Liver (tissue), 8 donors: ENCODE measurements at regions not wholly inside any gene's neighbourhood (a gene's known extent, or its start where the extent isn't known, plus 50 kb on each side); places are given as distances from the start of the nearest gene placed in this dataset.

ENCODE experiments used
- DNase-seq: peaks from one replicate; pipeline ENCODE4 v3.0.0-alpha.2; 2017; ENCODE audit warnings: low spot score
- H3K27ac ChIP-seq, 2 donors: one replicate each; pipeline ENCODE4 v1.7.0; 2013; ENCODE audit warnings: inconsistent platforms in 2 of 2, low read length in 2 of 2, control low read depth in 1 of 2, low read depth in 1 of 2, mild to moderate bottlenecking in 1 of 2
- H3K27me3 ChIP-seq, 4 donors: one replicate each; pipeline versions ENCODE4 v1.6.1 to v1.7.0; 2013; ENCODE audit warnings: low read length in 3 of 4, inconsistent platforms in 1 of 4, mild to moderate bottlenecking in 1 of 4, moderate library complexity in 1 of 4; ENCODE audit not compliant: control insufficient read depth in 4 of 4, insufficient read depth in 4 of 4
- H3K36me3 ChIP-seq, 4 donors: one replicate each; pipeline versions ENCODE4 v1.6.1 to v1.7.0; 2013; ENCODE audit warnings: low read length in 3 of 4, mild to moderate bottlenecking in 3 of 4, low read depth in 1 of 4, moderate library complexity in 1 of 4; ENCODE audit not compliant: control insufficient read depth in 4 of 4, insufficient read depth in 3 of 4
- H3K4me1 ChIP-seq, 4 donors: one replicate each; pipeline versions ENCODE4 v1.6.1 to v1.7.0; 2013; ENCODE audit warnings: low read length in 3 of 4, mild to moderate bottlenecking in 3 of 4, moderate library complexity in 1 of 4; ENCODE audit not compliant: control insufficient read depth in 4 of 4, insufficient read depth in 4 of 4
- H3K4me3 ChIP-seq, 3 donors: one replicate each; pipeline versions ENCODE4 v1.6.1 to v1.7.0; 2013; ENCODE audit warnings: low read length in 3 of 3, control low read depth in 1 of 3, low read depth in 1 of 3, mild to moderate bottlenecking in 1 of 3
- H3K9ac ChIP-seq, 2 donors: one replicate each; pipeline ENCODE4 v1.7.0; 2013; ENCODE audit warnings: low read length in 2 of 2, mild to moderate bottlenecking in 2 of 2, moderate library complexity in 2 of 2, control low read depth in 1 of 2, low read depth in 1 of 2
- H3K9me3 ChIP-seq, 4 donors: one replicate each; pipeline versions ENCODE4 v1.6.1 to v1.7.0; 2013; ENCODE audit warnings: low read length in 3 of 4; ENCODE audit not compliant: control insufficient read depth in 4 of 4
- FOXA1 ChIP-seq: IDR thresholded peaks from 2 replicates; pipeline ENCODE4 v1.6.1; 2016; ENCODE audit warnings: antibody characterized with exemption
- FOXA2 ChIP-seq: IDR thresholded peaks from 2 replicates; pipeline ENCODE4 v1.6.1; 2016; ENCODE audit warnings: antibody characterized with exemption
- GABPA ChIP-seq, 2 donors: IDR thresholded peaks in 1 of 2; conservative IDR thresholded peaks in 1 of 2; 2 replicates each; pipeline ENCODE4 v1.6.1; 2016; ENCODE audit warnings: antibody characterized with exemption in 2 of 2, mild to moderate bottlenecking in 1 of 2, moderate library complexity in 1 of 2
- HNF4A ChIP-seq, 2 donors: conservative IDR thresholded peaks; 2 replicates each; pipeline ENCODE4 v1.6.1; 2016; ENCODE audit warnings: antibody characterized with exemption in 2 of 2, mild to moderate bottlenecking in 2 of 2
- HNF4G ChIP-seq: IDR thresholded peaks from 2 replicates; pipeline ENCODE4 v1.6.1; 2016; ENCODE audit warnings: antibody characterized with exemption
- NR2F2 ChIP-seq: IDR thresholded peaks from 2 replicates; pipeline ENCODE4 v1.6.1; 2016; ENCODE audit warnings: antibody characterized with exemption
- RAD21 ChIP-seq, 2 donors: IDR thresholded peaks; 2 replicates each; pipeline ENCODE4 v1.6.1; 2016; ENCODE audit warnings: antibody characterized with exemption in 2 of 2, mild to moderate bottlenecking in 2 of 2
- RXRA ChIP-seq, 2 donors: IDR thresholded peaks; 2 replicates each; pipeline ENCODE4 v1.6.1; 2017 to 2018; ENCODE audit warnings: antibody characterized with exemption in 2 of 2, mild to moderate bottlenecking in 1 of 2
- SP1 ChIP-seq: IDR thresholded peaks from 2 replicates; pipeline ENCODE4 v1.6.1; 2018; ENCODE audit warnings: antibody characterized with exemption, mild to moderate bottlenecking
- TAF1 ChIP-seq: conservative IDR thresholded peaks from 2 replicates; pipeline ENCODE4 v1.6.1; 2016; ENCODE audit warnings: antibody characterized with exemption, mild to moderate bottlenecking
- YY1 ChIP-seq: IDR thresholded peaks from 2 replicates; pipeline ENCODE4 v1.6.1; 2016; ENCODE audit warnings: antibody characterized with exemption, mild to moderate bottlenecking
- WGBS: extraction: QIAGEN DNeasy Blood & Tissue Kit; methylation state at CpG from one replicate; pipeline ENCODE4 v1.1.7; 2013; 5-methylcytosine and 5-hydroxymethylcytosine counted together
- TF ChIP-seq, protein P1 (sequence below): fragments of 150-350 bp; IDR thresholded peaks from 2 replicates; pipeline ENCODE4 v1.5.1; 2017; ENCODE audit warnings: improper control_type of control experiment, low read depth, low read length; ENCODE audit not compliant: missing input control
- TF ChIP-seq, protein P2 (sequence below): IDR thresholded peaks from 2 replicates; pipeline ENCODE4 v1.6.1; 2016; ENCODE audit warnings: antibody characterized with exemption
- TF ChIP-seq, protein P3 (sequence below): IDR thresholded peaks from 2 replicates; pipeline ENCODE4 v1.6.1; 2016; ENCODE audit warnings: antibody characterized with exemption
- donor health status: healthy.
- donor health status: healthy.
- donor health status: healthy.
- donor health status: healthy.
- donor health status: healthy.

DNA sequence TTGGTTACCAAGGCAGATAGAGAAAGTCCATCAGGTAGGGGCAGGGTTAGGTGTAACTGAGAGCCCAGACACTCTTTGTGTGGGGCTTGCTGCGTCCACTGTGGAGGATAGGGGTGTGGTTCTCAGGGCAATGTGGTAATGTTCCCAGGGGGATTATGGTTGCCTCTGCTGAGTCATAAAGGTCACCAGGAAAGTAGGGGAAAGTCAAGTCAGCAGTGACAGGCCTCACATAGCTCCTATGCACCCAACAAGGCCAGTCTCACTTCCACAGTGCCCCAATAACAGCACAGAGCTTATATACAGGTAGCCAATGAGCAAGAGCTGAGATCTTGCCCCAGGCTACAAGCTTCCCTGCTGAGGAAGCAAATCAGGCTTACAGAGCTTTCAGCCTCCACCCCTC lies 1438.0 kb upstream of the ZEB2 start:
- no peak overlapping the region for H3K27ac ChIP-seq
- H3K36me3 ChIP-seq, result no peaks in the 10 kb centered on the region
- no peak for DNase-seq
- no peaks in the 10 kb centered on the region for H3K4me1 ChIP-seq
- TF ChIP-seq, protein P1, sequence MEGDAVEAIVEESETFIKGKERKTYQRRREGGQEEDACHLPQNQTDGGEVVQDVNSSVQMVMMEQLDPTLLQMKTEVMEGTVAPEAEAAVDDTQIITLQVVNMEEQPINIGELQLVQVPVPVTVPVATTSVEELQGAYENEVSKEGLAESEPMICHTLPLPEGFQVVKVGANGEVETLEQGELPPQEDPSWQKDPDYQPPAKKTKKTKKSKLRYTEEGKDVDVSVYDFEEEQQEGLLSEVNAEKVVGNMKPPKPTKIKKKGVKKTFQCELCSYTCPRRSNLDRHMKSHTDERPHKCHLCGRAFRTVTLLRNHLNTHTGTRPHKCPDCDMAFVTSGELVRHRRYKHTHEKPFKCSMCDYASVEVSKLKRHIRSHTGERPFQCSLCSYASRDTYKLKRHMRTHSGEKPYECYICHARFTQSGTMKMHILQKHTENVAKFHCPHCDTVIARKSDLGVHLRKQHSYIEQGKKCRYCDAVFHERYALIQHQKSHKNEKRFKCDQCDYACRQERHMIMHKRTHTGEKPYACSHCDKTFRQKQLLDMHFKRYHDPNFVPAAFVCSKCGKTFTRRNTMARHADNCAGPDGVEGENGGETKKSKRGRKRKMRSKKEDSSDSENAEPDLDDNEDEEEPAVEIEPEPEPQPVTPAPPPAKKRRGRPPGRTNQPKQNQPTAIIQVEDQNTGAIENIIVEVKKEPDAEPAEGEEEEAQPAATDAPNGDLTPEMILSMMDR, result no peak
- no peak for TF ChIP-seq FOXA2
- no peak for TF ChIP-seq RAD21 (IDR thresholded peaks at IDR 0.05)
- TF ChIP-seq RXRA (IDR thresholded peaks at IDR 0.05), result no peak
- no peak for TF ChIP-seq FOXA1
- no peak for TF ChIP-seq NR2F2
- TF ChIP-seq, protein P2, sequence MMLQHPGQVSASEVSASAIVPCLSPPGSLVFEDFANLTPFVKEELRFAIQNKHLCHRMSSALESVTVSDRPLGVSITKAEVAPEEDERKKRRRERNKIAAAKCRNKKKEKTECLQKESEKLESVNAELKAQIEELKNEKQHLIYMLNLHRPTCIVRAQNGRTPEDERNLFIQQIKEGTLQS, result no peak
- peaks cover 0 to 3% (median 0%) of the 10 kb centered on the region in 4 donors for H3K9me3 ChIP-seq
- H3K4me3 ChIP-seq, result no peak overlapping the region
- no peaks in the 10 kb centered on the region for H3K27me3 ChIP-seq
- WGBS, result 0% methylated on average over 1 of the region's 1 CpG
- H3K9ac ChIP-seq, result no peak overlapping the region

DNA sequence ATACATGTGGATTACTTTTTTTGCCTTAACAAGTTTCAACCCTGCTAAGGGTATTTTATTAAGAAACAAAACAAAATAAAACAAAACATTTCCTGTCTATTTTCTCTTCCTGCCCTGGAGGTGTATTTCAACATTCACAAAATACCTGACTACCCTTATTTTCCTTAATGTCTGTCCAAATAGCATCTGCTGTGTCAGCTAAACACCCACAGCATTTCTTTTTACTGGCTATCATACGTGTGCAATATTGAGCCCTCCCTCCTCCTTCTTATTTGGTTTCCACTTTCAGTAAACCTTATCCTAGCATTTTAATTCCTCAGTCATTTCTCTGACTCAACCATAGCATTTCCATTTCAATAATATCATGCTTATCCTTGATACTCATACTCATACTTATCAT lies 1420.0 kb upstream of the ZEB2 start:
- TF ChIP-seq, protein P2, result no peak
- TF ChIP-seq, protein P3, sequence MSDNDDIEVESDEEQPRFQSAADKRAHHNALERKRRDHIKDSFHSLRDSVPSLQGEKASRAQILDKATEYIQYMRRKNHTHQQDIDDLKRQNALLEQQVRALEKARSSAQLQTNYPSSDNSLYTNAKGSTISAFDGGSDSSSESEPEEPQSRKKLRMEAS, result no peak
- TF ChIP-seq NR2F2 (no peak), RAD21 (IDR thresholded peaks at IDR 0.05) (no peak), GABPA (IDR thresholded peaks at IDR 0.05 in 1 of 2, conservative IDR thresholded peaks at IDR 0.05 in 1 of 2) (no peak)
- WGBS, result 21% methylated on average over 1 of the region's 1 CpG
- Histone ChIP-seq H3K4me1 (no peaks in the 10 kb centered on the region), H3K36me3 (no peaks in the 10 kb centered on the region), H3K27me3 (no peaks in the 10 kb centered on the region), H3K9ac (no peak overlapping the region), H3K9me3 (peaks cover 0 to 7% (median 0%) of the 10 kb centered on the region in 4 donors), H3K4me3 (no peak overlapping the region), H3K27ac (no peak overlapping the region)
- no peak for DNase-seq

DNA sequence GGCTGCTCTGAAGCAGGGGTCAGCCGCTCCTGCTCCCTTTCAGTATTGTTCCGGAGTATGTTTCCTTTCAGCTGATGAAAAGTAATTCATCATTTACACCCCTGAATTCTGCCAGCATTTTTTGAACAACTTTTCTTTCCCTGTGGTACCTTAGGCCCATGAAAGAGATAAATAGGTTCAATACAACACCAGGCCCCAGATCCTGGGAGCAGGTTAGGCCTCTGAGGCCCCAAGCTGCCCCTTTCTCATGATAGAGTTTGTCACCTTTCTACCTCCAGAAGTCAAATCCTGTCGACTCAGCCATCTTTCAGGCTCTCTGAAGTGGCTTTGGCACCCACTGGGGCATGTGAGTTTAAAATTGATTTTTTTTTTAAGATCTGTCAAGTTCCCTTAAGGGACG lies 1415.1 kb upstream of the ZEB2 start:
- Histone ChIP-seq H3K27me3 (no peaks in the 10 kb centered on the region), H3K9me3 (no peaks in the 10 kb centered on the region), H3K4me1 (no peaks in the 10 kb centered on the region), H3K9ac (no peak overlapping the region), H3K4me3 (no peak overlapping the region), H3K36me3 (no peaks in the 10 kb centered on the region), H3K27ac (no peak overlapping the region)
- TF ChIP-seq FOXA1 (no peak), SP1 (no peak), GABPA (IDR thresholded peaks at IDR 0.05 in 1 of 2, conservative IDR thresholded peaks at IDR 0.05 in 1 of 2) (no peak), HNF4G (no peak), YY1 (no peak), TAF1 (no peak), RAD21 (IDR thresholded peaks at IDR 0.05) (no peak), HNF4A (conservative IDR thresholded peaks at IDR 0.05) (no peak), RXRA (IDR thresholded peaks at IDR 0.05) (no peak)
- TF ChIP-seq, protein P1, result no peak
- 85% methylated on average over 4 of the region's 4 CpGs for WGBS
- no peak for DNase-seq
